ENCODE measurements at regions not wholly inside any gene's neighbourhood (a gene's known extent, or its start where the extent isn't known, plus 50 kb on each side); places are given as distances from the start of the nearest gene placed in this dataset.

DNA sequence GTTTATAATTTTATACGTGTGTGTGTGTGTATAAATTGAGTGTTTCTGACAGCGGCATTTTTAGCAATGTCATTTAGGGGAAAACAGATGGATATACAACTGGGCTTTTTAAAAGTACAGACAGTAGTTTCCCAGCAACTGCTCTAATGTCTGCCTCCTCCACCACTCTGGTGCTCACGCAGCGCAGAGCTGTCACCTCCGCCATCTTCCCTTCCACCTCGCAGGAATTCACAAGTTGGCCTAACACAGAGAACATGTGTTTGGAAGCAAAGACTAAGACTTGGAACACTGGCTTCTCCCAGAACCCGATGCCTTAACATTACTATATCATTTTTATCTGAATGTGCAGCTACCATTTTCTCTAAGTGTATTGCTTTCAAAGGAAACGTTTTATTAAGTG, 158.3 kb upstream of the FSTL5 start:
- DNase-seq (ENCODE audit: insufficient read length, low spot score, missing footprints) = no peak
- Histone ChIP-seq H3K79me2 (ENCODE audit: insufficient read depth, low read length) (no peaks in the 10 kb centered on the region), H3K4me1 (ENCODE audit: insufficient read depth, low read length) (no peaks in the 10 kb centered on the region), H3K9me3 (ENCODE audit: low read depth, low read length) (peaks cover 6% of the 10 kb centered on the region), H3K36me3 (ENCODE audit: insufficient read depth, low read length) (no peaks in the 10 kb centered on the region), H3K4me2 (ENCODE audit: insufficient read depth, low read length) (no peak overlapping the region), H4K20me1 (ENCODE audit: insufficient read depth, low read length) (no peaks in the 10 kb centered on the region), H2AFZ (ENCODE audit: low read length) (no peak overlapping the region), H3K4me3 (ENCODE audit: insufficient read depth, low read length) (no peak overlapping the region), H3K27me3 (ENCODE audit: insufficient read depth, low read length) (no peaks in the 10 kb centered on the region), H3K27ac (ENCODE audit: low read depth, low read length) (no peak overlapping the region)
- TF ChIP-seq, protein P1, sequence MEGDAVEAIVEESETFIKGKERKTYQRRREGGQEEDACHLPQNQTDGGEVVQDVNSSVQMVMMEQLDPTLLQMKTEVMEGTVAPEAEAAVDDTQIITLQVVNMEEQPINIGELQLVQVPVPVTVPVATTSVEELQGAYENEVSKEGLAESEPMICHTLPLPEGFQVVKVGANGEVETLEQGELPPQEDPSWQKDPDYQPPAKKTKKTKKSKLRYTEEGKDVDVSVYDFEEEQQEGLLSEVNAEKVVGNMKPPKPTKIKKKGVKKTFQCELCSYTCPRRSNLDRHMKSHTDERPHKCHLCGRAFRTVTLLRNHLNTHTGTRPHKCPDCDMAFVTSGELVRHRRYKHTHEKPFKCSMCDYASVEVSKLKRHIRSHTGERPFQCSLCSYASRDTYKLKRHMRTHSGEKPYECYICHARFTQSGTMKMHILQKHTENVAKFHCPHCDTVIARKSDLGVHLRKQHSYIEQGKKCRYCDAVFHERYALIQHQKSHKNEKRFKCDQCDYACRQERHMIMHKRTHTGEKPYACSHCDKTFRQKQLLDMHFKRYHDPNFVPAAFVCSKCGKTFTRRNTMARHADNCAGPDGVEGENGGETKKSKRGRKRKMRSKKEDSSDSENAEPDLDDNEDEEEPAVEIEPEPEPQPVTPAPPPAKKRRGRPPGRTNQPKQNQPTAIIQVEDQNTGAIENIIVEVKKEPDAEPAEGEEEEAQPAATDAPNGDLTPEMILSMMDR (IDR thresholded peaks at IDR 0.05; ENCODE audit: extremely low read depth, low read depth, low read length) = no peak

DNA sequence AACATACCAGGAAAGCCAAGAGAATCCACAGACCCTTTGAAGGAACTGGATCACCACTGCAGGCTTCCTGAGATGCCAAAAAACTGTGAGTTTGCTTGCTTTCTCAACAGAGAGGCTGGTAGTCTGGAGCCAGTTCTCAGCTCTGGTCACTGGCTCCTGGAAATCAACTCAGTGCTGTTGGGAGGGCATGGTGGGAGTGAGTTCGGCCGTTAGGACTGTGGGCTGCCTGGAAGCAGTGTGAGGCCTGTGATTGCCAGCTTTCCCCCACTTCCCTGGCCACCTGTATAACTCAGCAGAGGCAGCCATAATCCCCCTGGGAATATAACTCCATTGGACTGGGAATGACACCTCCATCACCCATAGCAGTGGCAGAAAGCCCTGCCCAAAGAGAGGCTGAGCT, 122.0 kb upstream of the FSTL5 start:
- peaks cover 5% of the 10 kb centered on the region for H3K9me3 ChIP-seq (ENCODE audit: low read depth, low read length)
- DNase-seq (ENCODE audit: insufficient read length, low spot score, missing footprints) = no peak
- H2AFZ ChIP-seq (ENCODE audit: low read length) = no peak overlapping the region

DNA sequence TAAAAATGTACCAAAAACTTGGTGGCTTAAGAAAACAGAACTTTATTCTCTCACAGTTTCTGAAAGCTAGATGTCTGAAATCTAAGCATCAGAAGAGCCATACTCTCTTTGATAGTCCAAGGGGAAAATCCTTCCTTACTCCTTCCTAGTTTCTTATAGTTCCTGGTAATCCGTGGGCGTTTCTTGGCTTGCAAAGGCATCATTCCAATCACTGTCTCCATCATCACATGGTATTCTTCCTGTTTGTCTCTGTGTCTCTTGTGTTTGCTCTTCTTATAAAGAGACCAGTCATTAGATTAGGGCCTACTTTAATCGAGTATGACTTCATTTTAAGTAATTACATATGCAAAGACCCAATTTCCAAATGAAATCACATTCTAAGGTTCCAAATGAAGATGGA, 118.9 kb upstream of the FSTL5 start:
- Histone ChIP-seq H3K27me3 (ENCODE audit: insufficient read depth, low read length) (no peaks in the 10 kb centered on the region), H3K9me3 (ENCODE audit: low read depth, low read length) (peaks cover 3% of the 10 kb centered on the region), H3K27ac (ENCODE audit: low read depth, low read length) (no peak overlapping the region), H4K20me1 (ENCODE audit: insufficient read depth, low read length) (no peaks in the 10 kb centered on the region), H3K4me2 (ENCODE audit: insufficient read depth, low read length) (no peak overlapping the region), H3K79me2 (ENCODE audit: insufficient read depth, low read length) (no peaks in the 10 kb centered on the region), H3K4me3 (ENCODE audit: insufficient read depth, low read length) (no peak overlapping the region), H2AFZ (ENCODE audit: low read length) (no peak overlapping the region), H3K36me3 (ENCODE audit: insufficient read depth, low read length) (no peaks in the 10 kb centered on the region), H3K4me1 (ENCODE audit: insufficient read depth, low read length) (no peaks in the 10 kb centered on the region)
- DNase-seq (ENCODE audit: insufficient read length, low spot score, missing footprints) = no peak
- TF ChIP-seq, protein P1 (IDR thresholded peaks at IDR 0.05; ENCODE audit: extremely low read depth, low read depth, low read length) = no peak

More for the DNA sequence above, 122.0 kb upstream of the FSTL5 start:
- H3K27ac ChIP-seq (ENCODE audit: low read depth, low read length) = no peak overlapping the region
- H4K20me1 ChIP-seq (ENCODE audit: insufficient read depth, low read length) = no peaks in the 10 kb centered on the region
- H3K36me3 ChIP-seq (ENCODE audit: insufficient read depth, low read length) = no peaks in the 10 kb centered on the region
- H3K79me2 ChIP-seq (ENCODE audit: insufficient read depth, low read length) = no peaks in the 10 kb centered on the region
- TF ChIP-seq, protein P1 (IDR thresholded peaks at IDR 0.05; ENCODE audit: extremely low read depth, low read depth, low read length) = no peak
- no peak overlapping the region for H3K4me2 ChIP-seq (ENCODE audit: insufficient read depth, low read length)
- H3K4me3 ChIP-seq (ENCODE audit: insufficient read depth, low read length) = no peak overlapping the region
- H3K4me1 ChIP-seq (ENCODE audit: insufficient read depth, low read length) = no peaks in the 10 kb centered on the region
- H3K27me3 ChIP-seq (ENCODE audit: insufficient read depth, low read length) = no peaks in the 10 kb centered on the region

DNA sequence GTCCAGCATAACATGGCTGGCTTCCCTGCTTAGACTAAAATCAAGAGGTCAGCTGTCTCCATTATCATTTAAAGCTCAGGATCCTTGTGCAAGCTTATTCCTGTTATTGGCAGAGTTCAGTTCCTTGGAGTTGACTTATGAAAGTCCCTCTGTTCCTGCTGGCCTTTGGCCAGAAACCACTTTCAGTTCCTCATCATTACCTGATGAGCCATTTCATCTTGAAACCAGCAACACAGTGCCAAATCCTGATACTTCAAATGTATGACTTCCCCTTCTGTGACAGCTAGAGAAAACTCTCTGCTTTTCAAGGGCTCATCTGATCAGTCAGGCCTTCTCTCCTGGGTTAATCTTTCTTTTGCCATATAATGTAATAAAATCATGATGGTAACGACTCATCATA, 110.6 kb upstream of the FSTL5 start:
- Histone ChIP-seq H3K27me3 (ENCODE audit: insufficient read depth, low read length) (no peaks in the 10 kb centered on the region), H2AFZ (ENCODE audit: low read length) (no peak overlapping the region), H3K4me3 (ENCODE audit: insufficient read depth, low read length) (no peak overlapping the region), H3K4me1 (ENCODE audit: insufficient read depth, low read length) (no peaks in the 10 kb centered on the region), H3K27ac (ENCODE audit: low read depth, low read length) (no peak overlapping the region), H3K79me2 (ENCODE audit: insufficient read depth, low read length) (no peaks in the 10 kb centered on the region), H3K36me3 (ENCODE audit: insufficient read depth, low read length) (no peaks in the 10 kb centered on the region), H4K20me1 (ENCODE audit: insufficient read depth, low read length) (no peaks in the 10 kb centered on the region), H3K9me3 (ENCODE audit: low read depth, low read length) (peaks cover 2% of the 10 kb centered on the region), H3K4me2 (ENCODE audit: insufficient read depth, low read length) (no peak overlapping the region)
- no peak for DNase-seq (ENCODE audit: insufficient read length, low spot score, missing footprints)
- TF ChIP-seq, protein P1 (IDR thresholded peaks at IDR 0.05; ENCODE audit: extremely low read depth, low read depth, low read length) = no peak
